ENCODE measurements at regions not wholly inside any gene's neighbourhood (a gene's known extent, or its start where the extent isn't known, plus 50 kb on each side); places are given as distances from the start of the nearest gene placed in this dataset.

DNA sequence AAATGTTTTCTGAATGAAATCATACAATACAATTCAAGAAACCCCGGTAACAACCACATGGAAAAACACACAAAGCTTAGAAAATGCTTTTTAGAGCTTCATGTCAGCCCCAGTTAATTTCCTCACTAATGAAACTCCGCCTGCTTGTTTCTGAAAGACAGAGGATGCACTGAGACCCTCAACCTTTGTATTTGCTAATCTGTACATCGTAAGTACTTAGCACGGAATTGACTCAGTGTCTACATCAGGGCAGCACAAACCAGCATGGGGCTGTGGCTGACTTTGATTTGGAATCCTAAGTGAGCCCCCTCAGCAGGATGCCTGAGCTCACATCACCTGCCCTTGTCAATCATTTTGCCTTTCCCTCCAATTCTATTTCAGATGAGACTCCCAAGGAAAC is 499.1 kb upstream of the MPDZ start:
- Histone ChIP-seq H3K27ac (no peak overlapping the region), H3K9me3 (no peaks in the 10 kb centered on the region), H3K27me3 (no peaks in the 10 kb centered on the region), H3K4me1 (no peaks in the 10 kb centered on the region), H3K36me3 (no peaks in the 10 kb centered on the region), H3K4me3 (no peak overlapping the region)
- 74% methylated on average over 4 of the region's 4 CpGs for WGBS
- TF ChIP-seq POLR2A (IDR thresholded peaks at IDR 0.05) (no peak), POLR2AphosphoS5 (IDR thresholded peaks at IDR 0.05) (no peak), EP300 (IDR thresholded peaks at IDR 0.05) (no peak)
- TF ChIP-seq, protein P1, sequence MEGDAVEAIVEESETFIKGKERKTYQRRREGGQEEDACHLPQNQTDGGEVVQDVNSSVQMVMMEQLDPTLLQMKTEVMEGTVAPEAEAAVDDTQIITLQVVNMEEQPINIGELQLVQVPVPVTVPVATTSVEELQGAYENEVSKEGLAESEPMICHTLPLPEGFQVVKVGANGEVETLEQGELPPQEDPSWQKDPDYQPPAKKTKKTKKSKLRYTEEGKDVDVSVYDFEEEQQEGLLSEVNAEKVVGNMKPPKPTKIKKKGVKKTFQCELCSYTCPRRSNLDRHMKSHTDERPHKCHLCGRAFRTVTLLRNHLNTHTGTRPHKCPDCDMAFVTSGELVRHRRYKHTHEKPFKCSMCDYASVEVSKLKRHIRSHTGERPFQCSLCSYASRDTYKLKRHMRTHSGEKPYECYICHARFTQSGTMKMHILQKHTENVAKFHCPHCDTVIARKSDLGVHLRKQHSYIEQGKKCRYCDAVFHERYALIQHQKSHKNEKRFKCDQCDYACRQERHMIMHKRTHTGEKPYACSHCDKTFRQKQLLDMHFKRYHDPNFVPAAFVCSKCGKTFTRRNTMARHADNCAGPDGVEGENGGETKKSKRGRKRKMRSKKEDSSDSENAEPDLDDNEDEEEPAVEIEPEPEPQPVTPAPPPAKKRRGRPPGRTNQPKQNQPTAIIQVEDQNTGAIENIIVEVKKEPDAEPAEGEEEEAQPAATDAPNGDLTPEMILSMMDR (IDR thresholded peaks at IDR 0.05) = no peak
- DNase-seq (ENCODE audit: low spot score in 2 of 2) = no peak

GRCh38 chr9:13770956-13771355 is 491.5 kb upstream of the MPDZ start:
- H3K36me3 ChIP-seq = no peaks in the 10 kb centered on the region

GRCh38 chr9:13769641-13770040 is 490.1 kb upstream of the MPDZ start:
- 97% methylated on average over 1 of the region's 1 CpG for WGBS
- no peak overlapping the region for H3K4me3 ChIP-seq
- no peak for DNase-seq (ENCODE audit: low spot score in 2 of 2)
- TF ChIP-seq POLR2AphosphoS5 (IDR thresholded peaks at IDR 0.05) (no peak), POLR2A (IDR thresholded peaks at IDR 0.05) (no peak), EP300 (IDR thresholded peaks at IDR 0.05) (no peak)
- TF ChIP-seq, protein P1 (IDR thresholded peaks at IDR 0.05) = no peak
- H3K4me1 ChIP-seq = no peaks in the 10 kb centered on the region
- no peak overlapping the region for H3K27ac ChIP-seq
- H3K9me3 ChIP-seq = no peaks in the 10 kb centered on the region
- H3K27me3 ChIP-seq = no peaks in the 10 kb centered on the region
- no peaks in the 10 kb centered on the region for H3K36me3 ChIP-seq

More at GRCh38 chr9:13770956-13771355, 491.5 kb upstream of the MPDZ start:
- WGBS = 82% methylated on average over 3 of the region's 3 CpGs
- H3K27me3 ChIP-seq = no peaks in the 10 kb centered on the region
- no peak overlapping the region for H3K4me3 ChIP-seq
- no peak for DNase-seq (ENCODE audit: low spot score in 2 of 2)
- TF ChIP-seq, protein P1 (IDR thresholded peaks at IDR 0.05) = no peak
- TF ChIP-seq POLR2A (IDR thresholded peaks at IDR 0.05) = no peak
- TF ChIP-seq POLR2AphosphoS5 (IDR thresholded peaks at IDR 0.05) = no peak
- no peak for TF ChIP-seq EP300 (IDR thresholded peaks at IDR 0.05)
- no peak overlapping the region for H3K27ac ChIP-seq
- H3K4me1 ChIP-seq = no peaks in the 10 kb centered on the region
- H3K9me3 ChIP-seq = no peaks in the 10 kb centered on the region

- Histone ChIP-seq H3K27me3 (no peaks in the 10 kb centered on the region), H3K27ac (no peak overlapping the region), H3K9me3 (no peaks in the 10 kb centered on the region), H3K36me3 (no peaks in the 10 kb centered on the region), H3K4me1 (no peaks in the 10 kb centered on the region), H3K4me3 (no peak overlapping the region)
- 96% methylated on average over 3 of the region's 3 CpGs for WGBS
- TF ChIP-seq, protein P1 (IDR thresholded peaks at IDR 0.05) = no peak
- TF ChIP-seq EP300 (IDR thresholded peaks at IDR 0.05) = no peak
- TF ChIP-seq POLR2A (IDR thresholded peaks at IDR 0.05) = no peak
- TF ChIP-seq POLR2AphosphoS5 (IDR thresholded peaks at IDR 0.05) = no peak
- DNase-seq (ENCODE audit: low spot score in 2 of 2) = no peak
Observed at GRCh38 chr9:13769006-13769405, 489.5 kb upstream of the MPDZ start.

DNA sequence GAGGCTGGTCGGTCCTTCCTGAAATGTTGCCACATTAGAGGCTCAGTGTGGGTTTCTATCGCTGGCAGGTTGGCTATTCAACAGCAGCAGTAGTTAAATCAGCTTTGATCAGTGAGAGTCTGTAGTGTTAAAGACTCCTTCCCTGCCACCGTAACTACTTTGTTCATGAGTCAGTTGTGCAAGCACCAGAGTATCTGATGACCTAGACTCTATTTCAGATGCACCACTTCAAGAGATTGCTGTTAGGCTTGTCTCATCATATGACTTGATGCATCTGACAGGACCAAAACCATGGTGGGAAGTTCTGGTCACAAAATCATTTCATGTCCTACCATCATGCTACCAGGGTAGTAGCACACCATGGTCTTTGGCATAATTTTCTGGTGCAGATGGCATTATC is 482.7 kb upstream of the MPDZ start:
- no peaks in the 10 kb centered on the region for H3K27me3 ChIP-seq
- no peak for TF ChIP-seq POLR2AphosphoS5 (IDR thresholded peaks at IDR 0.05)
- TF ChIP-seq POLR2A (IDR thresholded peaks at IDR 0.05) = no peak
- TF ChIP-seq, protein P1 (IDR thresholded peaks at IDR 0.05) = no peak
- no peak for TF ChIP-seq EP300 (IDR thresholded peaks at IDR 0.05)
- no peak overlapping the region for H3K27ac ChIP-seq
- no peak for DNase-seq (ENCODE audit: low spot score in 2 of 2)
- WGBS = 97% methylated on average over 3 of the region's 3 CpGs
- H3K4me3 ChIP-seq = no peak overlapping the region
- H3K4me1 ChIP-seq = peaks cover 6% of the 10 kb centered on the region
- H3K9me3 ChIP-seq = no peaks in the 10 kb centered on the region
- H3K36me3 ChIP-seq = no peaks in the 10 kb centered on the region

Measured in suprapubic skin (tissue), 4 donors.